ENCODE measurements at regions not wholly inside any gene's neighbourhood (a gene's known extent, or its start where the extent isn't known, plus 50 kb on each side); places are given as distances from the start of the nearest gene placed in this dataset.

DNA sequence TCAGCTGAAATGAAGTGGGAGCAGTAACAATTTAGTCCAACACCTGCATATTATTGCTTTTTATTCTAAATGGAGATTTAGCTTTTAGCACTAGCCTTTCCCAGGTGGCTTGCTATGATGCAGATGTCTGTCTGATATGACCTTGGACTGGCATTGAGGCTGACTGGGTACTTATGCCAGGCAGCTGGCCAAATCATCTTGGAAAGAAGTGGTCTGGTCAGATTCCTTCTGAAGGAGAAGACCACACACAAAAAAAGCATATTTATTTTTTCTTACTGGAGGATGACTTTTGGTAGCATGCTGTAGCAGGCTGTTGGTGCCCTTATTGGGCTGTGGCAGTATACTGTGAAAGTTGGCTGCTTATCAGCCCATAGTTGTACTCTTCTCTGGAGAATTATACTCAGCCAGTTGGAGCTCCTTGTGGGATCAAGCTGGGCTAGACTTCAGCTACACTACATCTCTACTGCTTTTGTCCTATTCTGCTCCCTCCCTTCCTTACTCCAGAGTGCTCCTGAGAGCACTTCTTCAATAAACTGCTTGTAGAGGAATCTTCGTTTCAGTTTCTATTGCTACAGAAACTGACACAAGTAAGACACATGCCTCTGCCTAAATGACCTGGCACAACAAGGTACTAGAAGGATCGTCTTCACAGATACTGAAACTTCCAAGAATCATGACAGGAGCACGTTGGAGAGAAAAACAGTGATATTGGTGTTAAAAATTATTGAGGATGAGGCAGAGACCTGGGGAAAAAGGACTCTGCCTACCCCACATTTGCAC is 196.8 kb upstream of the RPS6KA3 start:
- Histone ChIP-seq H3K27me3 (replicated peaks; ENCODE audit: control insufficient read depth, insufficient read depth, low read length) (no peaks in the 10 kb centered on the region; the same call in 1 of the 2 replicates), H3K4me3 (replicated peaks; ENCODE audit: low read depth, low read length) (no peak overlapping the region), H3K36me3 (ENCODE audit: control insufficient read depth, insufficient read depth, low read length) (no peaks in the 10 kb centered on the region)
- DNase-seq (ENCODE audit: extremely low read depth, insufficient read length): no peak
- TF ChIP-seq, protein P1, sequence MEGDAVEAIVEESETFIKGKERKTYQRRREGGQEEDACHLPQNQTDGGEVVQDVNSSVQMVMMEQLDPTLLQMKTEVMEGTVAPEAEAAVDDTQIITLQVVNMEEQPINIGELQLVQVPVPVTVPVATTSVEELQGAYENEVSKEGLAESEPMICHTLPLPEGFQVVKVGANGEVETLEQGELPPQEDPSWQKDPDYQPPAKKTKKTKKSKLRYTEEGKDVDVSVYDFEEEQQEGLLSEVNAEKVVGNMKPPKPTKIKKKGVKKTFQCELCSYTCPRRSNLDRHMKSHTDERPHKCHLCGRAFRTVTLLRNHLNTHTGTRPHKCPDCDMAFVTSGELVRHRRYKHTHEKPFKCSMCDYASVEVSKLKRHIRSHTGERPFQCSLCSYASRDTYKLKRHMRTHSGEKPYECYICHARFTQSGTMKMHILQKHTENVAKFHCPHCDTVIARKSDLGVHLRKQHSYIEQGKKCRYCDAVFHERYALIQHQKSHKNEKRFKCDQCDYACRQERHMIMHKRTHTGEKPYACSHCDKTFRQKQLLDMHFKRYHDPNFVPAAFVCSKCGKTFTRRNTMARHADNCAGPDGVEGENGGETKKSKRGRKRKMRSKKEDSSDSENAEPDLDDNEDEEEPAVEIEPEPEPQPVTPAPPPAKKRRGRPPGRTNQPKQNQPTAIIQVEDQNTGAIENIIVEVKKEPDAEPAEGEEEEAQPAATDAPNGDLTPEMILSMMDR (IDR thresholded peaks at IDR 0.05; ENCODE audit: insufficient read depth, low read length, poor library complexity, severe bottlenecking): no peak

DNA sequence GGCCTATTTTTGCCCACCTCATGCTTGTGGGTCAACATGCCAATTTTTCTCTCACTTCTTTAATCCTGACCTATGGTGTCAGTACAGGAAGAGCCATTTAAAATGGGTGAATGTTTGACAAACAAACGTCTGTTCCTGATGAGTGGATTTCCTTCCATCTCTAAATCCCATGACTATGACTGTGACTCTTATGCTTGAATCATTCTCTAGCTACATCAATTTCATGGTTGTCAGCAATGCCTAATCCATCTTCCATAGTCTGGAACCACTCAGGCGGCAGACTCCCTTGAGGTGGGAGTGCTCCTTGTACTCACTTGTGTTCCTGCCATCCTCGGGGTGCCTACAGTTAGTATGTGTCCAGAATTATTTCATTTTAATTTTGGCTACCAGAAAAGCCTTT is 194.9 kb upstream of the RPS6KA3 start:
- H3K4me3 ChIP-seq (replicated peaks; ENCODE audit: low read depth, low read length): no peak overlapping the region
- no peaks in the 10 kb centered on the region; the same call in 1 of the 2 replicates for H3K27me3 ChIP-seq (replicated peaks; ENCODE audit: control insufficient read depth, insufficient read depth, low read length)
- DNase-seq (ENCODE audit: extremely low read depth, insufficient read length): no peak
- TF ChIP-seq, protein P1 (IDR thresholded peaks at IDR 0.05; ENCODE audit: insufficient read depth, low read length, poor library complexity, severe bottlenecking): no peak
- no peaks in the 10 kb centered on the region for H3K36me3 ChIP-seq (ENCODE audit: control insufficient read depth, insufficient read depth, low read length)

DNA sequence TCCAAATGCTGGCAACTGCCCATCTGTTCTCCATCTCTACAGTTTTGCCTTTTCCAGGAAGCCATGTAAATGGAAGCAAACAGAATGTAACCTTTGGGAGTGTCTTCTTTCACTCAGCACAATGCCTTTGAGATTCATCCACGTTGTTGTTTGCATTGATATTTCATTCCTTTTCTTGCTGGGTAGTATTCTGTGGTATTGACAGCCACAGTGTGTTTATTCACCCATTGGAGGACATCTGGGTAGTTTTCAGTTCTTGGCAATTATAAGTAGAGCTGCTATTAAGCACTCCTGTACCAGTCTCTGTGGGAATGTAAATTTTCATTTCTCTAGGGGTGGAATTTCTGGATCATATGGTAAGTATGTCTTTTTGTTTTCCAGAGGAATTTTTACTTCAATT is 194.3 kb upstream of the RPS6KA3 start:
- no peak overlapping the region for H3K4me3 ChIP-seq (replicated peaks; ENCODE audit: low read depth, low read length)
- no peaks in the 10 kb centered on the region; the same call in 1 of the 2 replicates for H3K27me3 ChIP-seq (replicated peaks; ENCODE audit: control insufficient read depth, insufficient read depth, low read length)
- DNase-seq (ENCODE audit: extremely low read depth, insufficient read length): no peak
- H3K36me3 ChIP-seq (ENCODE audit: control insufficient read depth, insufficient read depth, low read length): no peaks in the 10 kb centered on the region
- TF ChIP-seq, protein P1 (IDR thresholded peaks at IDR 0.05; ENCODE audit: insufficient read depth, low read length, poor library complexity, severe bottlenecking): no peak

DNA sequence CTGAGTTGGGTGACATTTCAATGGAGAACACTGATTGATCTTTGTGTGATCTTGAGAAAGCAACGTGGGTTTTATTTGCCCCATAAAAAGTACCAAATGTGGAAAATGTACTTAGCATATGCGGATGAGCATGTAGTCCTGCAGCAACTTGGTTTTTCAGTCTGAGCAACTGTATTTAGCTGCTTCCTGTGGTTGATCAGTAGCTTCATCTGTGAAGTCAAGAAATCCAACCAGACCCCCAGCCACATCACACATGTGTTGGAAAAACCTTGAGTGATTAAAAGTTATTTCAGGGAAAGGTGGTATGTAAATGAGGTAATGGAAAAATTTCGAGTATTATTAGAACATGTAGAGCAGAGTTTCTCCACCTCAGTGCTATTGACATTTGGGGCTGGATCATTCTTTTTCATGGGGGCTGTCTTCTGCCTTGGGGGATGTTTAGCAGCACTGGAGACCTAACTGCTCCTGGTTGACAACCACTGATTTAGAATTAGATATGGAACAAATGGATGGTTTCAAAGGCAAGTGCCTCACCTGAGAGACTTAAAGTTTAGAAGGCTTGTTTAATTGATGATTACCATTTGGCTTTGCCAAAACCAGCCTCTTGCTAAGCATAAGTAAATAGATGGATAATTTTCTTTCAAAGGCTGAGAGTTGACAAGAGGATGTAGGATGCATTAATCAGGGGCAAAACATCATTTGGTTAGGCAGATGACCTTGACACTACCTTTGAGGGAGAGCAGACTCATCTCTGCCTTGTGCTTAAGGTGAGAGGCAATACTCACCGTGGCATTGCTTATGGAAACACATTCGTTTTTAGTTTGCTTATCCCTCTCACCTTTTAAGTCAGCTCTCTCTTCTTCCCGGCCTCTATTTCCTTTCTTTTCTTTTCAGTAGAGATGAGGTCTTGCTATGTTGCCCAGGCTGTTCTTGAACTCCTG is 193.0 kb upstream of the RPS6KA3 start:
- Histone ChIP-seq H3K4me3 (replicated peaks; ENCODE audit: low read depth, low read length) (no peak overlapping the region), H3K27me3 (replicated peaks; ENCODE audit: control insufficient read depth, insufficient read depth, low read length) (no peaks in the 10 kb centered on the region), H3K36me3 (ENCODE audit: control insufficient read depth, insufficient read depth, low read length) (no peaks in the 10 kb centered on the region)
- no peak for DNase-seq (ENCODE audit: extremely low read depth, insufficient read length)
- TF ChIP-seq, protein P1 (IDR thresholded peaks at IDR 0.05; ENCODE audit: insufficient read depth, low read length, poor library complexity, severe bottlenecking): no peak

DNA sequence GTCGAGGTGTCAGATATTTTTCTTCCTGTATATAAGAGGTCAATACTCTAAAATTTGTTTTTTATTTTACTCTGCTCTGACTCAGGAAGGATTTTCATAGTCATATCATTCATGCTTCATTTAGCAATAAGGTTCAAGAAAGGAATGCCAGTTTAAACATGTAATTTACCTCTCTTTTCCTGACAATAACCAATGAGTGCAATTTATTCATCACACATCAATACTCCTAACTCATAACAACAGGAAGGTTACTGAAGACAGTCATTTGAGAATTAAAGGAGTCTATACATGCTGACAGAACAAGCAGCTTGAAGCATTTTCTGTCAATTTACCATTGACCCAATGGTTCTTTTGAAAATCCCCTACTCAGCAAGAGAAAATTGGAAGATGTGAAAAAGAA is 190.3 kb upstream of the RPS6KA3 start:
- Histone ChIP-seq H3K4me3 (replicated peaks; ENCODE audit: low read depth, low read length) (no peak overlapping the region), H3K27me3 (replicated peaks; ENCODE audit: control insufficient read depth, insufficient read depth, low read length) (no peaks in the 10 kb centered on the region), H3K36me3 (ENCODE audit: control insufficient read depth, insufficient read depth, low read length) (no peaks in the 10 kb centered on the region)
- DNase-seq (ENCODE audit: extremely low read depth, insufficient read length): no peak
- TF ChIP-seq, protein P1 (IDR thresholded peaks at IDR 0.05; ENCODE audit: insufficient read depth, low read length, poor library complexity, severe bottlenecking): no peak
